BJ (cell line): ENCODE measurements at regions not wholly inside any gene's neighbourhood (a gene's known extent, or its start where the extent isn't known, plus 50 kb on each side); places are given as distances from the start of the nearest gene placed in this dataset.

Source experiments
- CTCF ChIA-PET: fragments of 350-600 bp; formaldehyde crosslinking; extraction: SDS; loops from one replicate; lab custom pipeline; 2021; ENCODE audit warnings: antibody characterized with exemption, inconsistent platforms; lab: Yijun Ruan, JAX
- POLR2A ChIA-PET: fragments of 300-600 bp; sonication (Branson Sonifier 250); formaldehyde crosslinking; extraction: SDS; loops from one replicate; lab custom pipeline; 2021; ENCODE audit warnings: antibody characterized with exemption; lab: Charles Lee
- DNase-seq: peaks from one replicate; pipeline ENCODE4 v3.0.0-alpha.2; 2011; ENCODE audit warnings: low read depth
- H3K27me3 ChIP-seq: 2 replicates; pipeline ENCODE4 v1.6.0; 2011; ENCODE audit warnings: low read length; ENCODE audit not compliant: control insufficient read depth, insufficient read depth
- H3K36me3 ChIP-seq: 2 replicates; pipeline ENCODE4 v1.5.1; 2011; ENCODE audit warnings: low read length; ENCODE audit not compliant: control insufficient read depth, insufficient read depth
- H3K4me3 ChIP-seq: 2 replicates; pipeline ENCODE4 v1.5.1; 2011; ENCODE audit warnings: low read depth, mild to moderate bottlenecking, control low read depth, low read length
- TF ChIP-seq, protein P1 (sequence below): IDR thresholded peaks from 2 replicates; pipeline ENCODE4 v1.5.1; 2011; ENCODE audit warnings: low read depth, mild to moderate bottlenecking, control low read depth, inconsistent platforms, low read length, moderate library complexity; ENCODE audit not compliant: insufficient read depth

DNA sequence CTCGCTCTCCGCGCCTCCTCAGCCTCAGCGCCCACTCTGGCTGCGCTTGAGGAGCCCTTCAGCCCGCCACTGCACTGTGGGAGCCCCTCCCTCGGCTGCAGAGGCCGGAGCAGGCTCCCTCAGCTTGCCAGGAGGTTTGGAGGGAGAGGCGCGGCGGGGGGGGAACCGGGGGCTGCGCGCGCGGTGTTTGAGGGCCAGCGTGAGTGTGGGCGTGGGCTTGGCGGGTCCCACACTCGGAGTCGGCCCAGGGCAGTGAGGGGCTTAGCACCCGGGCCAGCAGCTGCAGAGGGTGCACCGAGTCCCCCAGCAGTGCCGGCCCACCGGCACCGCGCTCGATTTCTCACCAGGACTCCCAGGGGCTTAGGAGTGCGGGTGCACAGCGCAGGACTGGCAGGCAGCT lies 1220.9 kb downstream of the PCDH9 start:
- DNase-seq, result no peak
- POLR2A ChIA-PET, result no interaction called here
- Histone ChIP-seq H3K4me3 (no peak overlapping the region), H3K27me3 (no peaks in the 10 kb centered on the region), H3K36me3 (no peaks in the 10 kb centered on the region)
- TF ChIP-seq, protein P1, sequence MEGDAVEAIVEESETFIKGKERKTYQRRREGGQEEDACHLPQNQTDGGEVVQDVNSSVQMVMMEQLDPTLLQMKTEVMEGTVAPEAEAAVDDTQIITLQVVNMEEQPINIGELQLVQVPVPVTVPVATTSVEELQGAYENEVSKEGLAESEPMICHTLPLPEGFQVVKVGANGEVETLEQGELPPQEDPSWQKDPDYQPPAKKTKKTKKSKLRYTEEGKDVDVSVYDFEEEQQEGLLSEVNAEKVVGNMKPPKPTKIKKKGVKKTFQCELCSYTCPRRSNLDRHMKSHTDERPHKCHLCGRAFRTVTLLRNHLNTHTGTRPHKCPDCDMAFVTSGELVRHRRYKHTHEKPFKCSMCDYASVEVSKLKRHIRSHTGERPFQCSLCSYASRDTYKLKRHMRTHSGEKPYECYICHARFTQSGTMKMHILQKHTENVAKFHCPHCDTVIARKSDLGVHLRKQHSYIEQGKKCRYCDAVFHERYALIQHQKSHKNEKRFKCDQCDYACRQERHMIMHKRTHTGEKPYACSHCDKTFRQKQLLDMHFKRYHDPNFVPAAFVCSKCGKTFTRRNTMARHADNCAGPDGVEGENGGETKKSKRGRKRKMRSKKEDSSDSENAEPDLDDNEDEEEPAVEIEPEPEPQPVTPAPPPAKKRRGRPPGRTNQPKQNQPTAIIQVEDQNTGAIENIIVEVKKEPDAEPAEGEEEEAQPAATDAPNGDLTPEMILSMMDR, result no peak
- CTCF ChIA-PET, result no interaction called here

DNA sequence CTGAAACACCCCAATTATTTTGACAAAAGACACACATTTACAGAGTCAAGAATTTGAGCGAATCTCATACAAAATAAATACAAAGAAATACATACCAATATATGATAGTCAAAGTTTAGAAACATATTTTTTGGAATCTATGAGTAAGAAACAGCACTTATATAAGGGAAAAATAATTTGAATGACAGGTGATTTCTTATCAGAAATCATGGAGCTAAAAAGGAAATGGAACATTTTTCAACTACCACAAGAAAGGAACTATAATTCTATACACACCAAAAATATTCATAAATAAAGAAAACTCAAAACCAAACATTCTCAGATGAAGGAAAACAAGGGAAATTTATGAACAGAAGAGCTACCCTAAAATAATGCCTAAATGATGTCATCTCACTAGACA lies 1226.6 kb downstream of the PCDH9 start:
- TF ChIP-seq, protein P1, result no peak
- Histone ChIP-seq H3K36me3 (no peaks in the 10 kb centered on the region), H3K4me3 (no peak overlapping the region), H3K27me3 (no peaks in the 10 kb centered on the region)
- ChIA-PET POLR2A (no interaction called here), CTCF (no interaction called here)
- no peak for DNase-seq

DNA sequence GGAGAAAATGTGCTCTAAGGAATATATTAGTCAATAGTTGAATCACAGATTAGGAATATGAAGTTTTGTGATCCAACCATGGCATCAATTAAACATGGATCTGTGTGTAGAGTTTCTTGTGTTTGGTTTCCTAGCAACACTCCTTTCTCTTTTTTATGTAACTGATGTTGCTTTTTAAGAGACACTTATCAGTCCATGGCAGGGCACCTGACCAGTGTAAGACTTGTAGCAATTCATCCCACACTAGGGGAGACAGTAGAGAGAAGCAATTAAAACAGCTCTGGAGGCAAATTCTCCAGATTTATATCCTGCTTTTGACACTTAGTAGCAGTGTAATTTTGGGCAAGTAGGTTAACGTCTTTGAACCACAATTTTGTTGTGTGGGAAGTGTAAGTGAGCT lies 1229.0 kb downstream of the PCDH9 start:
- Histone ChIP-seq H3K27me3 (no peaks in the 10 kb centered on the region), H3K4me3 (no peak overlapping the region), H3K36me3 (no peaks in the 10 kb centered on the region)
- POLR2A ChIA-PET, result no interaction called here
- DNase-seq, result no peak
- TF ChIP-seq, protein P1, result no peak
- CTCF ChIA-PET, result no interaction called here

DNA sequence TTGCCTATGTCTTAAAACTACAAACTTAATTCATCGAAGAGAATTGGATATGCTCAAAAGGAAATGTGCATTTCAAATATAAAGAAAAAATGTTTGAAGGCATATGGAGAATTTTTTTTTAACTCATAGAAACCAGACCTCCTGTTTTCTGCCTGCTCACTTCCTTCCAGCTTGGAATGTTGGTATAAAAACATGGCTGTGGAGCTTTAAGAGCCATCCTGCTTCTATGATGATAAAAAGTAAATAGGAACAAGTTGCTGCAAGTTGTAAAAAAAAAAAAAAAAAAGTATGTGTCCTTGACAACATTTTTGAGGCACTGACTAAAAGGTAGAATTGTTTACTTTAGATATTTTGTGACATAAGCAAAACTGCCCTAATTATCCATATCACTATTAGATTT lies 1230.7 kb downstream of the PCDH9 start:
- POLR2A ChIA-PET, result no interaction called here
- TF ChIP-seq, protein P1, result no peak
- no peaks in the 10 kb centered on the region for H3K36me3 ChIP-seq
- H3K4me3 ChIP-seq, result no peak overlapping the region
- DNase-seq, result no peak
- H3K27me3 ChIP-seq, result no peaks in the 10 kb centered on the region
- CTCF ChIA-PET, result no interaction called here

DNA sequence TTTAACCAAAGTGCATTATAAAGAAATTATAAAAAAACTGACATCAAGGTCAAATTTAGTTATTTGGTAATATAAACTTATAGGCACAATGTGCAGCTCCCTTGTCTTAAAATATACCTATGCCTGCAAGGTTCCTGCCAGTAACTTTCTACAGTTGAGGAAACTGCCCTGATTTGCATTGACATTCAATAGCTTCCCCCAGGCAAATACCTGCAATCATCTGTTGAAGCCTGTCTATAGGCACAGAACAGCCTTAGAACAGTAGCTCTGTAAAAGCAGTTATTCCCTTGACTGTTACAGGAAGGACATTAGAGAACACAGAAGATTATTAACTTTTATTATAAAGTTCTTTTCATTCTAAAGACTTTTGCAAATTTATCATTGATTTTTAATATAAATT lies 1239.5 kb downstream of the PCDH9 start:
- H3K36me3 ChIP-seq, result no peaks in the 10 kb centered on the region
- POLR2A ChIA-PET, result no interaction called here
- TF ChIP-seq, protein P1, result no peak

More for the DNA sequence above, 1239.5 kb downstream of the PCDH9 start:
- CTCF ChIA-PET, result no interaction called here
- DNase-seq, result no peak
- no peak overlapping the region for H3K4me3 ChIP-seq
- no peaks in the 10 kb centered on the region for H3K27me3 ChIP-seq
